Pancreas (tissue), 10 donors: ENCODE measurements at regions not wholly inside any gene's neighbourhood (a gene's known extent, or its start where the extent isn't known, plus 50 kb on each side); places are given as distances from the start of the nearest gene placed in this dataset.

Experiments
- ATAC-seq, 4 donors: fragments of 200-7000 bp; cut with Tn5 transposase; one replicate each; pipeline versions ENCODE4 v1.8.0 to v1.9.1; 2020; ENCODE audit warnings: mild to moderate bottlenecking in 4 of 4, moderate library complexity in 4 of 4
- DNase-seq, 6 donors: peaks; one replicate each; pipeline ENCODE4 v3.0.0-alpha.2; 2020
- FAIRE-seq: peaks from 2 replicates; lab custom pipeline; 2012; peaks lifted over from hg19 to GRCh38; lab: Jason Lieb, UNC
- H3K27ac ChIP-seq, 4 donors: fragments of 200-600 bp; sonication (generic); 1 replicate in 3 of 4; 2 replicates in 1 of 4; pipeline versions ENCODE4 v1.5.0 to v1.8.0; 2020
- H3K27me3 ChIP-seq, 4 donors: fragments of 200-600 bp; one replicate each; pipeline ENCODE4 v1.8.0; 2021
- H3K36me3 ChIP-seq, 3 donors: fragments of 200-600 bp; sonication (generic) in 1 of 3; one replicate each; pipeline versions ENCODE4 v1.5.0 to v1.8.0; 2020 to 2021
- H3K4me1 ChIP-seq, 3 donors: fragments of 200-600 bp; one replicate each; pipeline ENCODE4 v1.8.0; 2021
- H3K4me3 ChIP-seq, 4 donors: fragments of 200-600 bp; sonication (generic) in 2 of 4; one replicate each; pipeline versions ENCODE4 v1.5.0 to v1.8.0; 2020 to 2021
- H3K9me3 ChIP-seq, 4 donors: fragments of 200-600 bp; one replicate each; pipeline ENCODE4 v1.8.0; 2021
- WGBS, 2 donors: extraction: QIAGEN DNeasy Blood & Tissue Kit; methylation state at CpG; one replicate each; pipeline ENCODE4 v1.1.7; 2013; 5-methylcytosine and 5-hydroxymethylcytosine counted together
- intact Hi-C, 3 donors: fragments of 100-400 bp; cut with DNase I; formaldehyde crosslinking; loops; one replicate each; pipeline versions ENCODE4 v1.11.1 to v1.14.2; 2022
- TF ChIP-seq, protein P1 (sequence below), 4 donors: fragments of 200-600 bp; sonication (generic) in 3 of 4; IDR thresholded peaks; one replicate each; pipeline versions ENCODE4 v1.5.0 to v1.8.0; 2021; ENCODE audit warnings: antibody characterized with exemption in 4 of 4
- donor health status: healthy with polysubstance abuse.
- donor health status: DM: no; HTN: no; CAD: no; lungs with moderate emphysema.
- donor health status: DM: no; HTN: no; CAD: no.
- donor health status: control.
- donor health status: control.
- donor health status: Bipolar disorder and iron deficiency.
- donor health status: DM: yes; HTN: yes; CAD: no.
- donor health status: DM: no; HTN: no; CAD: no.
- donor health status: DM: no; HTN: no; CAD: no.
- donor health status: DM: yes; HTN: yes; CAD: no.

DNA sequence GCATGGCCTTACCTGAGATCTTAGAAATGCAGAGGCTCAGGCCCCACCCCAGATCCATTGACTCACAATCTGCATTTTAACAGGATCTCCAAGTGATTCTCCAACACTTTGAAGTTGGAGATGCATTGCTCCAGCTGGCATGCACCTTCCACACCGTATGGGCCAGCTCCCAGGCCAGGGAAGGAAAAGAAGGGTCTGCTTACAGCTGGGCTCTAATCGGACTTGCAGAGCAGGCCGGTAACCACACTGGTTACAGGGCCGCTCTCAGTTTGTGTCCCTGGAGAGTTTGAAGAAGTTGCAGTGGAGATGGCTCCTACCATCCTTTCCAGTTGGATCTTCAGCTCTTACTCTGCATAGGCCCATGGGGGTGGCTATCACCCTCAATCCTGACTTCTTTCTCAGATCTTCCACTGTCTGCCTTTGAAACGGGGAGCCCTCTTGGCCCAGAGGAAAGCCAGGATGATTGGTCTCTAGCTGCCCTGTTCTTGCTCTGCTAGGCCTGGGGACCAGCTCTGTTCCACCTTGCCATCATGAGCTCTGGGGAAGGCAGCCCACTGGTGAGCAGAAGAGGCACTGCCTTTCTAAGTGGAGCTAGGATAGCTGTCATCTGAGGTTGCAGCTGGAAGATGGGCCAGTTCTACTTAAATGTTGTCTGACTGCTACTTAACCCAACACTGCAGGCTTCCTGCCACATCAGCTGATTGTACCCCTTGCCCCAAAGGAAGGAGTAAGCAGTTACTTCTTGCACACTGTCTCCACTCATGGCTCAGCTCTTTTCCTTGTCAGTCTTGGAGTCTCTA lies 105.6 kb upstream of the NAV2 start:
- TF ChIP-seq, protein P1, sequence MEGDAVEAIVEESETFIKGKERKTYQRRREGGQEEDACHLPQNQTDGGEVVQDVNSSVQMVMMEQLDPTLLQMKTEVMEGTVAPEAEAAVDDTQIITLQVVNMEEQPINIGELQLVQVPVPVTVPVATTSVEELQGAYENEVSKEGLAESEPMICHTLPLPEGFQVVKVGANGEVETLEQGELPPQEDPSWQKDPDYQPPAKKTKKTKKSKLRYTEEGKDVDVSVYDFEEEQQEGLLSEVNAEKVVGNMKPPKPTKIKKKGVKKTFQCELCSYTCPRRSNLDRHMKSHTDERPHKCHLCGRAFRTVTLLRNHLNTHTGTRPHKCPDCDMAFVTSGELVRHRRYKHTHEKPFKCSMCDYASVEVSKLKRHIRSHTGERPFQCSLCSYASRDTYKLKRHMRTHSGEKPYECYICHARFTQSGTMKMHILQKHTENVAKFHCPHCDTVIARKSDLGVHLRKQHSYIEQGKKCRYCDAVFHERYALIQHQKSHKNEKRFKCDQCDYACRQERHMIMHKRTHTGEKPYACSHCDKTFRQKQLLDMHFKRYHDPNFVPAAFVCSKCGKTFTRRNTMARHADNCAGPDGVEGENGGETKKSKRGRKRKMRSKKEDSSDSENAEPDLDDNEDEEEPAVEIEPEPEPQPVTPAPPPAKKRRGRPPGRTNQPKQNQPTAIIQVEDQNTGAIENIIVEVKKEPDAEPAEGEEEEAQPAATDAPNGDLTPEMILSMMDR (IDR thresholded peaks at IDR 0.05): no peak
- FAIRE-seq (no peak), DNase-seq (no peak)

DNA sequence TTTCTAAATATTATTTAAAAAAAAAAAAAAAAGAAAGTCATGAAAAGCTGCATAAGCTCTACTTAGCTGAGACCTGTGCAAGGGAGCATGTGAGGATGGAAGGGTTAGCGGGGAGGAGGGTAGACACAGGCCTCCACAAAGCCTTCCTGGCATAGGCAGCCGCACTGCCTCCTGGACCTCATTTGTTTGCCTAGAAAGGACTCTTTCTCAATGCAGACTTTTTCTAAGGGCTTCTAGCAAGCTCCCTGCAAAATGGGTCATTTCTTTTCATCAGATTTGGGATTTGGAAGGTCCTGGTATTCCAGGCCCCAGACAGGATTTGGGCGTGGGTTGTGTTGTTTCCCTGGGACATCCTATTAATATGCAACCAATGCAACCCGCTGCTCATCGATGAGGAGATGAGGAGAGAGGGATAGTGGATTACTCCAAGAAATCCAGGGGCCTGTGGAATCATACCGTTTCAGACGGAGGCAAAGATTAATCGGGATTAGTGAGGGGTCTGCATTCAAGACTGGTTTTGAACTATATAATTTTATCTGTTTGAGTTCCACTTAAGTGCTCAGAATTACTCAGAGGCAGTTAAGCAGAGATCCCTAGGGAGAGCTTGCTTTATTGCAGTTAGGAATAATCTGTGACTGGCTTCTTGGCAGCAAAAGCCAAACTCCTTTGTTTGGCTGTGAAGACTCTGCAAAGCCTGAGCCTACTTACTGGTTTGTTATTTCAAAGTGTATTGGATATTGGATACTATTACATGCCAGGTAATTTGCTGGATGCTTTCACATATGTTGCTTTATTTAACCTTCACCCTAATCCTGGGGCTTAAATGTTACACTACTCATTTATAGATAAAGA lies 106.9 kb upstream of the NAV2 start:
- DNase-seq (no peak), ATAC-seq (peak in 1 of 4 donors; percentile 40), FAIRE-seq (no peak)
- Histone ChIP-seq H3K9me3 (no peaks in the 10 kb centered on the region), H3K4me1 (no peaks in the 10 kb centered on the region), H3K36me3 (no peaks in the 10 kb centered on the region), H3K4me3 (no peak overlapping the region), H3K27me3 (no peaks in the 10 kb centered on the region), H3K27ac (no peak overlapping the region)
- WGBS, 2 donors: 90 to 94% methylated on average over 8 of the region's 8 CpGs
- TF ChIP-seq, protein P1 (IDR thresholded peaks at IDR 0.05): no peak
- intact Hi-C loops: no loop called here

More for the DNA sequence above, 105.6 kb upstream of the NAV2 start:
- ATAC-seq: no peak
- Histone ChIP-seq H3K4me1 (no peaks in the 10 kb centered on the region), H3K27ac (no peak overlapping the region), H3K36me3 (no peaks in the 10 kb centered on the region), H3K27me3 (no peaks in the 10 kb centered on the region), H3K9me3 (no peaks in the 10 kb centered on the region), H3K4me3 (no peak overlapping the region)
- intact Hi-C loops: no loop called here
- WGBS, 2 donors: 85 to 89% methylated on average over 5 of the region's 5 CpGs

DNA sequence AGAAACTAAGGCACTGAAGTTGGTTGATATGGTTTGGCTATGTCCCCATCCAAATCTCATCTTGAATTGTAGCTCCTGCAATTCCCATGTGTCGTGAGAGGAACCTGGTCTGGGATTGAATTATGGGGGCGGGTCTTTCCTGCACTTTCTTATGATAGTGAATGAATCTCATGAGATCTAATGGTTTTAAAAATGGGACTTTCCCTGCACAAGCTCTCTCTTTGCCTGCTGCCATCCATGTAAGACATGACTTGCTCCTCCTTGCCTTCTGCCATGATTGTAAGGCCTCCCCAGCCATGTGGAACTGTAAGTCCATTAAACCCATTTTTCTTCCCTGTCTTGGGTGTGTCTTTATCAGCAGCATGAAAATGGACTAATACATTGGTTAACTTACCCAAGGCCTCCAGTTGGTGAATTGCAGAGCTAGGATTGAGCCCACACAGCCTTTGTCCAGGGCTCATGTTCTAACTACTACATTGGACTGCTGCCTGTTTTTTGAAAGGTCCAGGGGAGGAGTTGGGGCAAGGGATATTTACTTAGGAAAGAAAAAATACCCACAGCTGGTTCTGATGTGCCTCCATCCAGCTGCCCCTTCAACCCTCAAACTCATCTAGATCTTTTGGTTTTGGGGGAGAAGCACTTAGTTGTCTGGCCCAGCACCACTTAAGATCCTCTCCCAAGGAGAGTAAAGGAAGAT lies 107.8 kb upstream of the NAV2 start:
- H3K4me1 ChIP-seq: no peaks in the 10 kb centered on the region
- TF ChIP-seq, protein P1 (IDR thresholded peaks at IDR 0.05): no peak
- intact Hi-C loops: no loop called here
- H3K9me3 ChIP-seq: no peaks in the 10 kb centered on the region
- no peak for DNase-seq
- no peaks in the 10 kb centered on the region for H3K36me3 ChIP-seq
- 100% methylated on average over 2 of the region's 2 CpGs for WGBS, 2 donors
- ATAC-seq: no peak
- no peak overlapping the region for H3K27ac ChIP-seq
- H3K27me3 ChIP-seq: no peaks in the 10 kb centered on the region
- H3K4me3 ChIP-seq: no peak overlapping the region
- FAIRE-seq: no peak

DNA sequence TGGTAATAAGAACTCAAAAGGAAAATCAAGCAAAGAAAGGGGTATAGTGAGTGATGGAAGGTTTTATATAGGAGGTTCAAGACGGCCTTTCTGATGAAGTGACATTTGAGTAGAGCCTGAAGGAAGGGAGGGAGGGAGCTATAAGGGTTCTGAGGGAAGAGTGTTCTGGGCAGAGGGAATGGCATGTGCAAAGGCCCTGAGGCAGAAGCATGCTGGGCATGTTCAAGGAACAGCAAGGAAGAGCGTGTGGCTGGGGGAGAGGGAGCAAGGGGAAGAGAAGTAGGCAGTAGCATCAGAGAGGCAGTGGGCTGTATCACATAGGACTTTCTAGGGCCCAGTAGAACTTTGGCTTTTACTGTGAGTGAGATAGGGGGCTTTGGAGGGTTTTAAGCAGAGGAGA lies 108.9 kb upstream of the NAV2 start:
- Histone ChIP-seq H3K36me3 (no peaks in the 10 kb centered on the region), H3K27ac (no peak overlapping the region), H3K4me1 (no peaks in the 10 kb centered on the region), H3K27me3 (no peaks in the 10 kb centered on the region), H3K4me3 (no peak overlapping the region), H3K9me3 (no peaks in the 10 kb centered on the region)
- TF ChIP-seq, protein P1 (IDR thresholded peaks at IDR 0.05): no peak
- ATAC-seq: no peak
- no peak for DNase-seq
- intact Hi-C loops: no loop called here
- FAIRE-seq: no peak
- WGBS, 2 donors: 84 to 98% methylated on average over 2 of the region's 2 CpGs
